A549 (cell line): ENCODE measurements at regions not wholly inside any gene's neighbourhood (a gene's known extent, or its start where the extent isn't known, plus 50 kb on each side); places are given as distances from the start of the nearest gene placed in this dataset.

Experiments
- CTCF ChIP-seq: fragments of >200 bp; sonication (Bioruptor Twin); formaldehyde crosslinking; IDR thresholded peaks from 3 replicates; pipeline ENCODE4 v1.5.1; 2016
- KDM5A ChIP-seq: fragments of 200-600 bp; sonication (generic); IDR thresholded peaks from 2 replicates; pipeline ENCODE4 v1.6.1; 2016; ENCODE audit warnings: antibody characterized with exemption, mild to moderate bottlenecking
- POLR2A ChIP-seq: IDR thresholded peaks from 2 replicates; pipeline ENCODE4 v1.6.1; 2012; ENCODE audit warnings: mild to moderate bottlenecking, low read length
- POLR2AphosphoS2 ChIP-seq: conservative IDR thresholded peaks from 2 replicates; pipeline ENCODE4 v1.6.1; 2012; ENCODE audit warnings: low read length, improper control_type of control experiment, inconsistent platforms
- RCOR1 ChIP-seq: fragments of 150-350 bp; IDR thresholded peaks from 2 replicates; pipeline ENCODE4 v1.6.1; 2014; ENCODE audit warnings: antibody characterized with exemption, low read length, low read depth

GRCh38 chr15:91496754-91497691 lies 356.5 kb upstream of the SLCO3A1 start:
- no peak for TF ChIP-seq KDM5A
- TF ChIP-seq POLR2AphosphoS2, result no peak
- no peak for TF ChIP-seq POLR2A
- TF ChIP-seq CTCF, result no peak
- no peak for TF ChIP-seq RCOR1
